Stimulated activated CD8-positive, alpha-beta memory T cell treated with anti-CD3 and anti-CD28 coated beads, Interleukin-15, amount 100 ng/mL, for 4 hours (primary cell): ENCODE measurements at regions not wholly inside any gene's neighbourhood (a gene's known extent, or its start where the extent isn't known, plus 50 kb on each side); places are given as distances from the start of the nearest gene placed in this dataset.
"Not testable (repeated sequence)": the region's sequence is repeated elsewhere in the genome, so short reads cannot be mapped to it uniquely, and the experiment has no call there.

ENCODE experiments used
- DNase-seq, 2 donors: peaks; one replicate each; pipeline ENCODE4 v3.0.0-alpha.2; 2020; ENCODE audit warnings: low read depth in 2 of 2

DNA sequence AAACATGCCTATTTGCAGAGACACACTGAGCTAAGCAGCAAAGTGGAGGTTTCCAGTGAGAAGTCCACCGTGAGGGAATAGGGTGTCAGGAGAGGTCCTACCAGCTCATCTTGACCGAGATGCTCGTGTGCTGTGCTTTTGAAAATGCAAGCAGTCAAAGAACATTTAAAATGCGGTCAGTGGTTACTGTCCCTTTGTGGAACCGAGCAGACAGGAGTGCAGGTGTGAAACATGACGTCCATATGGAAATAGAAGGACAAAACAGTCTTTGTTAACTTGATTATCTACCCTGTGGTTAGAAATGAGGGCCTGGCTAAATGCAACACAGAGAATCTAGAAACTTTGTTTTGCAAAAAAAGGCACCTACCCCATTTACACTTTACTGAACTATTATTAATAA is 473.3 kb downstream of the SPATA31A6 start:
- DNase-seq, result not testable (repeated sequence)

DNA sequence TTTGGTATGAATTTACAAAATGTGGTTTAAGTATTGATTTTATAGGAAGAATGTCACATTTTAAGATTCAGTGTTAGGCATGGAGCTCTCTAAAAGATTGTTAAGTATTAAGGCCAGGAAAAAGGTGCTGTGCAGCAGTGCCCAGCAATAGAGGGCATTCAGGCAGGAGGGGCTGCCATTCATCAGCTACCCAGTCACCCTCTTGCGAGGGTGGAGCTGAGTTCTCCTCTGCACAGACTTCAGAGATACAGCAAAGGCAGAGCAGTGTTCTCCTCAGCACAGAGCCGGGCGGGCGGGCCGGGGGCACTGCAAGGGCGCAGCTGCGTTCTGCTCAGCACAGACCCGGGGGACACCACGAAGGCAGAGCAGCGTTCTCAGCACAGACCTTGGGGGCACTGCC is 474.0 kb downstream of the SPATA31A6 start:
- DNase-seq, result not testable (repeated sequence)

DNA sequence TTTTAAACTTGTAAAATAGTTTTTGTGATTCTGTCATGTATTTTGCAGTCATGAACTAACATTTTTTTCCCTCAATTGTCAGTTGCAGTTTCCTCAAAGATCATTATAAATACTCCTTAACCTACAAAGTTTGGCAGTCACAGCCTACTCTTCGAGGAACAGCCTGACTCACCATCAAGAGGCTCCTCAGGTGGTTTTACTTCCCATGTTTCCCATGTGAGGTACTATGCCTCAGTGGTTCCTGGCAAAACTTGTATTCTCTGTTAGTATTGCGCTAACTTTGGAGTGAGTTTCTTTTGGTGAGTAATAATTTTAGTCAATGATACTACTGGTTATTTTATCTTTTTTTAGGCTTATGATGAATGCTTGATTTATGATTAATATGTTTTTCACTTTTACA is 513.7 kb downstream of the SPATA31A6 start:
- not testable (repeated sequence) for DNase-seq

DNA sequence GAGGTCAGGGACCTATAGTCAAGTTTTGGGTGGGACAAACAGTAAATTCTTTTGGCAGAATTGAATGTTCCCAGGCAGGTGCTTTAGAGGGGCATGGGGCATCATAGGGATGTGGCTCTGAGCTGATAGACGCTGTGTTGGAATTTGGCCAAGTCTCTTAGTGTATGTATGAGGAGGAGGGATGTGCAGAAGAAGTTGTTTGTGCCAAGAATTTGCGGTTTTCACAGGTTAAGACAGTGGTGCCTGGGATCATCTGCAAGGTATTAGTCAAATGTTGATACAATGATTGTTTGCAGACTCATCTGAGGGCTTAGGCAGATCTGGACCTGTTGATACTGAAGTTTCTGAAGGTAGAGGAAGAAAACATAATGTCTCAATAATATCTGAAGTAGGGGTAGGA is 519.4 kb downstream of the SPATA31A6 start:
- not testable (repeated sequence) for DNase-seq

DNA sequence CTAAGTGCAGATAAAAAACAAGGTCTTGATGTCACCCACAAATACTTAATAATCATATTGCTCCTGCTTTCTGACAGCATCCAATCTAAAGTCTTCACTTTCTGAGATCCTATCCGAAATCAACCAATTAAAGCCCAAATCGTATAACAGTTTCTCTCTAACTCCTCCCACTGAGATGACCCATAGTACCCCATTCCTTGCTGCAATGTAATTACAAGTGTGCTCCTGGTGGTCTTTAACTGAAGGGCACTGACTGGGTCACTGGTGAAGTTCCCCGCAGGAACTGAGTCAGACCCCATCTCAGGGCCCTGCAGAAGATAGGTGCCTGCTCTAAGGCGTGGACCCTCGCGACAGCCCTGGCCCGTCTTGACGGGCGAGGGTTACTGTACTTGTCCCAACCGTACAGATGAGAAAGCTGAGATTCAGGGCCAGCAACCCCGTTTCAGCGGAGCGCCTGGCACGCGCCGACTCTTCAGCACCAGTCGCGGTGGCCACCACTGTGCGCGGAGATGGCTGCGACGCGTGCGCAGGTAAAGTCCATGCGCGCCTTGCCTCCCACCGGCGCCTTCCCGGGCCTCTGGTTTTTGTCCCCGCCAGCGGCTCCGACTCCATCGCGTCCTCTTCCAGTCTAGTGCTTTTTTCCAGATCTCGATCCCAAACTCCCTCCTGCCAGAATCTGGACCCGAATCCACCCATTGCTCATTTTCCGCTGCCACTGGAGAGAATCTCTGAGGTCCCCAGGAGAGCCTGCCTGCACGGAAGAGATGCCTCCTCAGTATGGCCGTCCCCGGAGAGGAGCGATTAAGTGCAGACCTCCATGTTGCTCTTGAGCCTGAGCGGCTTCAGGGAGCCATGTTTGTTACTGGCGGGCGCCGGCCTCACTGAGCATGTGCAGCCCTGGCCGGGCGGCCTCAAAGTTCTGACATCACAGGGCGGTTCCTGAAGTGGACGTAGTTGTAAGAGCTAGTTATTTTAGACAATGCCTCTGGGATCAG is 541.7 kb downstream of the SPATA31A6 start:
- peak in 1 of 2 donors; percentile 4 for DNase-seq

DNA sequence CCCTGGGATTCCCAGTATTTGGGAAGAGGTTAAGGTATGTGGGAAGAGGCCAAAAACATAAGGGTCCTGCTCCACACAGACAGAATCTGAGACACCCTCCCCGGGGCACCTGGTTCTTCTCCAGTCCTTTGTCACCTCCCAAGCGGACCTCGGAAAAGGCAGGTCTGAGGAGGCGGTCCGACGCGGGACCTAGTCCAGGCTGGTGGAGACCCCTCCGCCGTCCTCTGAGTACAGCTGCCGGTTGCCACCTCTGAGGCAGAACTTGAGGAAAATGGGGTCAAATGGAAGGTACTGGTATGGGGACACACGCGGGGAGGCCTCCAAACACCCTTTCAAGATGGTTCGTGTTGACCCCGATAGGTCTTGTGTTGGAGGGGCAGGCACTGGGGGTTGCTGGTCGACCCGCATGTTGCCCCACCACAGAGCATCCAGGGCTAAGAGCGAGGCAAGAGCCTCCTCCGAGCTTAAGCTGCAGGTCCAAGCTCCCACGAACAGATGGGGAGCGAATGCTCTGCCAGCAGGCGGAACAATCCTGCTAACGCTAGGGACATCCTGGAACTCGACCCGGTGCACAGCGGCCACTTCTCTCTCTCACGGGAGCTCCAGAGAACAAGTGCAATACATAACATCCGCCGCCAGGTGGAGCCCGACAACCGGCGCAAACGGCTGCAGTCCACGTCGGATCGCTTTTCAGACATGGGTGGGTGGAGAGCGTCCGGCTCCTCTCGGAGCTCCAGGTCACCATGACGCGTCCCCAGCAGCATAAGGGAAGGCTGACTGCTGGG is 559.8 kb downstream of the SPATA31A6 start:
- DNase-seq, result peak; percentile 2 to 13

DNA sequence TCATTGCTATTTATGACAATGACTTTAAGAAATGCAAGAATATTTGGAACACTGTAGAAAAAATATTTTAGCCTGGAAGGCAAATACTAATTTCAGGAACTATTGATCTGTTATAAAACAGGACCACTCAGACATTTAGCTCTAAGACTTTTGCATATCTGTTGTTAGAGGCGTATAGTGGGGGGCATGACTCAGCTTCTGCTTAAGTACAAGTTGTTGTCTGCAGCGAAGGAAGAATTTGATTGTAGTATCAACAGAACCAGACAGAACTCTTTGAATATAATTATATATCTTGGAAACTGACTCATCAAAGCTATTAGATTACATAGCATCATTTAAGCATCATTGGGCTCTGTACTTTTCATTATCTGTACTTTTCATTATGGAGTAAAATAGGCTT is 573.8 kb downstream of the SPATA31A6 start:
- DNase-seq, result not testable (repeated sequence)

DNA sequence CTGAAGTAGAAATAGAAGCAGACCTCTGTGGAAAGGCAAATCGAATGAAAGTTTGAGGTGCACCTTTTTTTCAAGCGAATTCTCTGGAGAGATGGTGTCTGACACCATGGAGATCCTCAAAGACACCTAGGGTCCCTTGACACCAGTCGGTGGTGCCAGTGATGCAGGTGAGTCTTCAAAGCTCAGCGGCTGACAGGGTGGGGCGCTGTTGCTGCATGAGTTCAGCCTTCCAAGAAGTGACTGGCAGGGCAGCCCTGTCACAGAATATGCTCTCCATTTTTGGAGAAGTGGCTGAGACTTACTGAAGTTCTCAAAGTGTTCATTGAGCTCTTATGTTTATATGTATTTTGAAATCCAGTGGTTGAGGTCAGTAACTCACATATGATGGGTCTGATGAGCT is 575.9 kb downstream of the SPATA31A6 start:
- DNase-seq, result not testable (repeated sequence)

DNA sequence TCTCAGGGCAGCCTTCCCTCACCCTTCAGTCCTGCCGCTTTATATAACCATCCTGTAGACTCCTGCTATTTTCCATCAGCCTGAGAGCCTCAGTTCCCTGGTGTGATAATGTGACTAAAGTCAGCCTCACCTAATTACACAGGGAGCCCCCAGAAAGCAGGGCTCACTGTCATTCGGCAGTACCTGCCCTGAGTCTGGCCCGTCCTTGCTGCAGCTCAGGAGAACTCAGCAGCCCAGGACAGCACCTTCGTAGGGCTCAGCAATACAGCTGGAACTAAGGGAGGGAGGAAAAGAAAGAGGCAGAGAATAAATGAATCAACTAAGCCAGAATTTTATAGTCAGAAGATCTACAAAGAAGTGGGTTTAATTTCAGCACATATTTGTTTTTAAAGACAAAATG is 598.7 kb downstream of the SPATA31A6 start:
- not testable (repeated sequence) for DNase-seq

DNA sequence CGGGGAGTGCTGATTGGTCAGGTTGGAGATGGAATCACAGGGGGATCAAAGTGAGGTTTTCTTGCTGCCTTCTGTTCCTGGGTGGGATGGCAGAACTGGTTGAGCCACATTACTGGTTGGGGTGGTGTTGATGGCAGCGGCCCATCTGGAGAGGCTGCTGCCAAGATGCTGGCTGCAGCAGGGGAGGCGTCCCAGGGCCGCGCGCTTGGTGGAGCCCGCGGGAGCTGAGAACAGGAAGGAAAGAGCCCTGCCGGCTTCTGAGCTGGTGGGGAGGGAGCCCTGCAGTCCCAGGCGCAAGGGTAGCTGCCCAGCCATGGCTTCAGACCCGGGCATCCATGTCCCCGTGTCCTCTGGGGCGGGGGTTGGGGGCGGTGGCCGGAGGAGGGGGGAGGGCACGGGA is 609.3 kb downstream of the SPATA31A6 start:
- not testable (repeated sequence) for DNase-seq

DNA sequence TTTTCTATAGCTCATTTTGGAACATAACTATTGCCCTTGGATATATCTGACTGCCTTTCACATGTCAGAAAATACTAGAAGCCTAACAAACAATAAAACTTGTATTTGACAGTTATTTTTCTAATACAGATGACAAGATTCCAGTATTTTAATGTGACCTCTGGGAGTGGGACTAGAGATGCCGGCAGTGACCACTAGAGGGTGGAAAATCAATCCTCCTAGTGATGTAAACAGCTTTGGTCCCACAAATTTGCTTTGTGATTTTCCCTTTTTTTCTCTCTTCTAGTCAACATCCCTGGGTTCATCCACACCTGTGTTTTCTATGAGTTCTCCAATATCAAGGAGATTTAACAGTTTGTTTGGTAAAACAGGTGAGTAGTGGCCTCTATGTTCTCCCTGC is 615.1 kb downstream of the SPATA31A6 start:
- DNase-seq, result not testable (repeated sequence)

DNA sequence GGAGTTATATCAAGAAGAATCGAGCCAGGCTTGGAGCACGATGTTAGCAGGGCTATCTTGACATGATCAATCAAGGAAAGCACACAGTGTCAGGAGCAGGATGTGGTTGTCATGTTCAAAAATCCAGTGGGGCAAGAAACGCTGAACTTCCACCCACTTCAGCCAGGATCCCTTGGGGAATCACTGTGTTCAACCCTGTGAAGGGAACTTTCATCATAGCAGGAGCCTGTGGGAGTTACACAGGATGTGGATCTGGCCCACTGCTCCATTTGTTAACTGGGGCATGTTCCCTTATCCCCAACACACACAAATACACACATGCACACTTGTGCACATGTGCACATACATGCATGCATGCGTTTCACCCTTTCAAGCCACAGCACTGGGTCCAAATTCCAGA is 619.3 kb downstream of the SPATA31A6 start:
- not testable (repeated sequence) for DNase-seq

DNA sequence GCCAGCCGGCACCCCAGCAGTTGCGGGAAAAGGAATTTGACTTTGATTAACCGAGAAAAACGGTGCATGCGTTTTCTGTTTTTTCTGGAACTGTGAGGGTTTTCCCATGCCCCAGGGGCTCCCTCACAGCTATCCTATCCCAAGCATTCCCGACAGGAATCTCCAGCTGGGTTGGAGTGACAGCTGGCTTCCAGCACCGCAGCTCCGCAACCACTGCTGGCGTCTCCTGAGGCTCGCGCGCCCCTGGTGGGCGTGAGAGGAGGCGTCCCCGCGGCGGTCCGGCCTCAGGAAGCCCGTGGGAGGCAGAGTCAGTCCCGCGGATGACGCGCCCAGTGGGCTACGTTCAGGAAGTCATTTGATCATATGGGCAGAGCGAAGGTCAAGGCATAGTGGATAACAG is 623.2 kb downstream of the SPATA31A6 start:
- DNase-seq, result not testable (repeated sequence)

DNA sequence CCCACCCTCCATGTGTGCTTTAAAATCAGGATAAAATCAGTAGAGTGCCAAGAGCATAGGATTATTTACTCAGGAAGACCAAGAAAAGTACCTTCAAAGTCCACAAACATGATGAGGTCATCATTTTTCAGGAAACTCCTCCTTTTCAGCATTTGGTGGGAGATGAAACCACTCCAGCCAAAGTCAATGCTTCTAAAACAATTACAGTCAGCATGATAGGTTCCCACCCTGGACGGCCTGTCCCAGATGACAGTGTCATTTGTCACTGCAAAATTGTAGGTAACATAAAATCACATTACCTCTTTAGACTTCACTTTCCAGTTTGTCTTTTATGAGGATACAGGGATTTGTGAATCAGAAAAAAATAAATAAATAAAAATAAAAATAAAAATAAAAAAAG is 638.0 kb downstream of the SPATA31A6 start:
- DNase-seq, result not testable (repeated sequence)

DNA sequence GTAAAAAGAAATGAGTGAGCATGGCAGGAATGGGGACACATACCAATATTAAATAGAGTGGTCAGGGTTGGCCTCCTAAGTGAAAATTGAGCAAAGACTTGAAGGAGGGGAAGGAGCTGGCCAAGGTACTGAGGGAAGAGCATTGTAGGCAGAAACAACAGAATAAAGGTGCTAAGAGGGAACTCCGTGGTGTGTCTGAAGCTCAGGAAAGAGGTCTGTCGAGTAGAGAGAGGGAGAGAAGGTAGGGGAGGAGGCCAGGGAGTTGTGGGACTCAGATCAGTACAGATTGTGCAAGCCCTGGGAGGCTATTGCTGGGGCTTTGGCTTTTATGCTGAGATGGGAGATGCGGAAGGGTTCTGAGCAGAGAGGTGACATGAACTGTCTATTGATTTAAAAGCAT is 664.7 kb downstream of the SPATA31A6 start:
- DNase-seq, result not testable (repeated sequence)

DNA sequence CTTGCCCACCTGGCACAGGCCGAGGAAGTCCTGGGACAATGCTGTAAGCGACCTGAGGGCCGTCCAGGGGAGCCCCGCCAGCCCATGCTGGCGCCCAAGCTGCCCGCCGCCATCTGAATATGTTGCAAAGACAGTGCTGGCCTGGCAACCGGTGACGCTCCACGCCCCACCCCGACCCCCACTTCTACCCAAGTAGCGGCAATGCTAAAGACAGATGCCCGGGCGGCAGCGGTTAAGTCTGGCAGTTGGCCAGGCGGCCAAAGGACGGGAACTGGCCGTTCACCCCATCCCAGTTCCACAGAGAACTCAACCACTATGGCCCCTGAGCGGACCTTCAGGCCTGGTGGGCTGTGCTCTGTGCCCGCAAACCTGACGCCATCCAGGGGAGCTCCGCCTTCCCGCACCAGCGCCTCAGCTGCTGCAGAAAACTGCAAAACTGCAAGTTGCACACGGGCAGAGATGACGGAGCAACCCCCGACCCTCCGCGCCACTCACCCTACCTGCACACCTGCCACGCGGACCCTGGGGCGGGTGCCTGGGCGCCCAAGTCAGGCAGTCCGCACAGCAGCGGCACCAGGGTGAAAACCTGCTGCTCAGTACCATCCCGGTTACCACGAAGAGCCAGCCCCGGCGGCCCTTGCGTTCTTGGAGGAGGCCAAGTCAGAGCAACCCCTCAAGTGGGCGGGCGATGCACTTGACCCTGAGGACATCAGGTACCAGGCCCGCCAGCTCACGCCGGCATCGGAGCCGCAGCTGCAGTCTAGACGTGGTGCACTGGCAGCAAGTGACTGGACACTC is 667.6 kb downstream of the SPATA31A6 start:
- not testable (repeated sequence) for DNase-seq

DNA sequence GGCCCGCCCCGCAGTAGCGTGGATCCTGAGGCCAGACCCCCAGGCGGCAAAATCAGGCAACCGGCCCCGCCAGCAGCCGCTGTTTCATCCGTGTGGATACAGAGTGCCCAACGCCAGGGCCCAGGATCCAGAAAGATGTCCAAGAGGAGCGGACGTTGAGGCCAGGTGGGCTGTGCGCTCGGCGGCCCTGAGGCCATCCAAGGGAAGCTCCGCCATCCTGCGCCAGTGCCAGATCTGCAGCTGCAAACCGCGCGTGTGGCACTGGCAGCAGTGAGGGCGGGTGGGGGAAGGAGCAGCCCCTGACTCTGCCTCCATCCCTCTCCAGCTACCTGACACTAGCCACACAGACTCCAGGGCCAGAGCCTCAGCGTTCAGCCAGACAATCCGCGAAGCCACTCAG is 668.2 kb downstream of the SPATA31A6 start:
- DNase-seq, result not testable (repeated sequence)

DNA sequence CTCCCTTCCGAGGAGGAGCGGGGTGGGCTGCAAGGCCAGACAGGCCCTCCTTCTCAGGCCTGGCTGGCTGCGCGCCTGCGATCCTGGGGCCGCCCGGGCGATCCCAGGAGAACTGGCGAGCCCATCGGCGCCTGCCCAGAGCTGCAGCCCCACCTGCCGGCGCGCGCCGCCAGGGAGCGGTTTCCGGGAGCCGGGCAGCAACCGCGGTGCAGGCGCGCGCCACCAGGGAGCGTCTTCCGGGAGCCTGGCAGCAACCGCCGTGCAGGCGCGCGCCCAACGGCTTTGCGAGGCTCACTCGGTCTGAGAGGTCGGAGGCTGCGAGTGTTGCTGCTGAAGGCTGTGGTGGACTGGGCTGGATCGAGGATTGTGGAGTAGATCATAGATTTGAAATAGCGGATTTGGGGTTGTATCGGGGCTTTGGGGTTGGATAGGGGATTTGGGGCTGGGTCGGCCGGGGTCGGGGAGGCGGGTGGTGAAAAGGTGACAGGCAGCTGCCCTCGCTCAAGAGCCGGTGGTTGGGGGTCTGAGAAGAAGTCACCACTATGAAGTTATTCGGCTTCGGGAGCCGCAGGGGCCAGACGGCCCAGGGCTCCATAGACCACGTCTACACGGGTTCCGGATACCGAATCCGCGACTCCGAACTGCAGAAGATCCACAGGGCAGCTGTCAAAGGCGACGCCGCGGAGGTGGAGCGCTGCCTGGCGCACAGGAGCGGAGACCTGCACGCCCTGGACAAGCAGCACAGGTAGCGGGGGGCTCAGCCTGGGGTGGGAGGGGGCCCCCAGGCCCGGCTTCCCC is 668.9 kb downstream of the SPATA31A6 start:
- not testable (repeated sequence) for DNase-seq

DNA sequence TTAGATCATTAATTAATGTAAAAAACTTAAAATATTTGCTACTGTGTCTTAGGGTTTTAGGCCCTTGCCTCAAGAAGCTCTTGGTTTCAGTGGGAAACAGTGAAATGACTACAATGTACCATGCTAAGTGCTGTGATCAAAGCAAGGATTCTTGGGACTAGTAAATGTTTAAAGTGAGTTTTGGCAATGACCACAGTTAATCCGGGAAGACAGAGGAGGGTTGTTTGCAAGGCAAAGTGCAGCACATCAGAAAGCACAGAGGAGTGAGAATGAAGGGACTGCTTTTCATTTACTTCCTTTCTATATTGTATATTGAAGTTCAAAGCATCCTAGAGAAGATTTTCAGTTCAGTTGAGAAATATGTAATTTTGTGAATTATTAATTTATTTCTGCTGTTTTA is 676.7 kb downstream of the SPATA31A6 start:
- not testable (repeated sequence) for DNase-seq

DNA sequence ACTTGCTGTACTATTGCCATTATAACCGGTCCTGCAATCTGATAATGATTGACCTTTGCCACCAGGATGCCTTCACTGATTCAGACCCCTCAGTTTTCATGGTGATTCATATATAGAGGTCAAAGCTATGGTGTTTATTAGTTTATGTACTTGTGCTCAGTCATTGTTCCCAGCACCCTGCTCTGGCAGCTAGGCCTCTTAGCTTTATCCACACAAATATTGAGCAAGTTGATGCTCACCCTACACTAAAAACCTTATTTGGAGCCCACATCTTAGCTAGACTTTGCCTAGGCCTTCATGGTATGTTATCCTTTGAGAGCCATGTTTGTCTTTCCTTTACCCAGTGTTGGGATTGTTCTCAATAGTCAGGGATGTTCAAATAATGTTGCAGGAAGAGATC is 679.0 kb downstream of the SPATA31A6 start:
- not testable (repeated sequence) for DNase-seq
